ENCODE measurements at regions not wholly inside any gene's neighbourhood (a gene's known extent, or its start where the extent isn't known, plus 50 kb on each side); places are given as distances from the start of the nearest gene placed in this dataset.

DNA sequence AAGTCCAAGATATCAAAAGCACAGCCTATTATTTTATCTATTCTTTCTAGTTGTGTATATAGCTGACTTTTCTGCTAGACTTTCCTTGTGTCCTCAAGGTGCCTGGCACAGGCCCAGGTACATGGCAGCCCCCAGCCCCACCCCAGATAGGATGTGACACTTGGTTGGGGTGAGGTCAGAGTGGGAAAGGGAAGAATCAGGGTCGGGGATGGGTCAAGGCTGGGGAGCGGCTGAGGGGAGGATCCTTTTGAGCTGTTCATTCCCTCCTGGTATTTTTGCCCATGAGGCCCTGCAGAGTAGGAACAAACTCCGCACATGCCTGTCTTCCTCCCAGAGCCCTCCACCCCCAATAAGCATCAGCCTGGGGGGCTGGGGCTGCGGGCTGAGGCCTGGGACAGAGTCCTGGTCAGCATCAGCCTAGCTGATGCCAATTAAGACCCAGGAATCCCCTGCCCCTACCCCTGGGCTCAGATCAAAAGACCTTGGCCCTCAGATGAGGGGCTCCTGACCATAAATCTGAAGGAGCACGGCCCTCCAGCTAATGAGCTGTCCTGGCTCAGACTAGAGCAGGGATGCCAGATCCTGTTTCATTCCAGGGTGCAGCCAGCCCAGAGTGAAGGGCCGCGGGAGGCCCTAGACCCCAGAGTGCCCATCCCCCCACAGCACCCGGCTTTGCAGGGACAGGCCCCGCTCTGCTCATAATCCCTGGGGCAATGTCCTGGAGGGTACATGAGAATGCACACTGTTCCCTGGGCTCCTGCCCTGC, 85.3 kb downstream of the SDC1 start:
- TF ChIP-seq, protein P1, sequence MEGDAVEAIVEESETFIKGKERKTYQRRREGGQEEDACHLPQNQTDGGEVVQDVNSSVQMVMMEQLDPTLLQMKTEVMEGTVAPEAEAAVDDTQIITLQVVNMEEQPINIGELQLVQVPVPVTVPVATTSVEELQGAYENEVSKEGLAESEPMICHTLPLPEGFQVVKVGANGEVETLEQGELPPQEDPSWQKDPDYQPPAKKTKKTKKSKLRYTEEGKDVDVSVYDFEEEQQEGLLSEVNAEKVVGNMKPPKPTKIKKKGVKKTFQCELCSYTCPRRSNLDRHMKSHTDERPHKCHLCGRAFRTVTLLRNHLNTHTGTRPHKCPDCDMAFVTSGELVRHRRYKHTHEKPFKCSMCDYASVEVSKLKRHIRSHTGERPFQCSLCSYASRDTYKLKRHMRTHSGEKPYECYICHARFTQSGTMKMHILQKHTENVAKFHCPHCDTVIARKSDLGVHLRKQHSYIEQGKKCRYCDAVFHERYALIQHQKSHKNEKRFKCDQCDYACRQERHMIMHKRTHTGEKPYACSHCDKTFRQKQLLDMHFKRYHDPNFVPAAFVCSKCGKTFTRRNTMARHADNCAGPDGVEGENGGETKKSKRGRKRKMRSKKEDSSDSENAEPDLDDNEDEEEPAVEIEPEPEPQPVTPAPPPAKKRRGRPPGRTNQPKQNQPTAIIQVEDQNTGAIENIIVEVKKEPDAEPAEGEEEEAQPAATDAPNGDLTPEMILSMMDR (IDR thresholded peaks at IDR 0.05) = no peak
- no peak for TF ChIP-seq POLR2A (IDR thresholded peaks at IDR 0.05)
